Transverse colon (tissue), 4 donors: ENCODE measurements at regions not wholly inside any gene's neighbourhood (a gene's known extent, or its start where the extent isn't known, plus 50 kb on each side); places are given as distances from the start of the nearest gene placed in this dataset.
"Not testable (repeated sequence)": the region's sequence is repeated elsewhere in the genome, so short reads cannot be mapped to it uniquely, and the experiment has no call there.

Source experiments
- DNase-seq: peaks from one replicate; pipeline ENCODE4 v3.0.0-alpha.2; 2019
- H3K27ac ChIP-seq, 4 donors: fragments of 200-600 bp; sonication (generic); 2 replicates each; pipeline ENCODE4 v1.5.1; 2016 to 2018; ENCODE audit warnings: inconsistent platforms in 4 of 4
- H3K27me3 ChIP-seq: fragments of 200-600 bp; sonication (generic); 2 replicates; pipeline ENCODE4 v1.5.1; 2017; ENCODE audit warnings: inconsistent platforms
- H3K36me3 ChIP-seq, 4 donors: fragments of 200-600 bp; sonication (generic); 2 replicates each; pipeline ENCODE4 v1.5.1; 2017 to 2019; ENCODE audit warnings: inconsistent platforms in 4 of 4
- H3K4me1 ChIP-seq, 4 donors: fragments of 200-600 bp; sonication (generic); 2 replicates each; pipeline ENCODE4 v1.5.1; 2017 to 2020; ENCODE audit warnings: inconsistent platforms in 4 of 4
- H3K4me3 ChIP-seq, 4 donors: fragments of 200-600 bp; sonication (generic); 1 replicate in 1 of 4; 2 replicates in 3 of 4; pipeline versions ENCODE4 v1.5.1 to v1.6.1; 2017 to 2019; ENCODE audit warnings: inconsistent platforms in 4 of 4
- H3K9me3 ChIP-seq, 2 donors: fragments of 200-600 bp; sonication (generic); 2 replicates each; pipeline ENCODE4 v1.5.1; 2017 to 2019; ENCODE audit warnings: inconsistent platforms in 2 of 2
- CTCF ChIP-seq, 5 experiments: fragments of 200-600 bp in 3 of 5; fragments of 450-650 bp in 2 of 5; sonication (generic) in 3 of 5; IDR thresholded peaks; 1 replicate in 2 of 5; 2 replicates in 3 of 5; pipeline ENCODE4 v1.5.1; 2016 to 2017; ENCODE audit warnings: antibody characterized with exemption in 5 of 5, inconsistent platforms in 3 of 5, mild to moderate bottlenecking in 2 of 5, moderate library complexity in 1 of 5
- EP300 ChIP-seq: sonication (generic); formaldehyde crosslinking; IDR thresholded peaks from one replicate; pipeline ENCODE4 v1.6.1; 2017; ENCODE audit warnings: antibody characterized with exemption, low read depth
- POLR2A ChIP-seq: fragments of 450-650 bp; IDR thresholded peaks from one replicate; pipeline ENCODE4 v1.6.1; 2016; ENCODE audit warnings: antibody characterized with exemption, mild to moderate bottlenecking, moderate library complexity
- POLR2AphosphoS5 ChIP-seq, 3 donors: sonication (generic); formaldehyde crosslinking; IDR thresholded peaks; one replicate each; pipeline ENCODE4 v1.6.1; 2016; ENCODE audit warnings: antibody characterized with exemption in 3 of 3
- WGBS, 2 donors: methylation state at CpG; one replicate each; pipeline ENCODE4 v1.1.5; 2018; ENCODE audit warnings: low coverage in 1 of 2; 5-methylcytosine and 5-hydroxymethylcytosine counted together
- in situ Hi-C, 4 donors: fragments of 200-750 bp; cut with MboI; loops; one replicate each; pipeline versions ENCODE4 v1.15.0 to v1.15.1; 2017; ENCODE audit warnings: low sequenced_read_pairs in 3 of 4, low pct_ligation_motif_present in 1 of 4, low pct_unique_long_range_greater_than_20kb in 1 of 4
- intact Hi-C: fragments of 100-400 bp; cut with DNase I; formaldehyde crosslinking; loops from one replicate; pipeline ENCODE4 v1.15.1; 2023; ENCODE audit warnings: low total_unique reads

- intact Hi-C loops (no loop called here), in situ Hi-C loops (no loop called here)
- H3K9me3 ChIP-seq, result no peaks in the 10 kb centered on the region
- WGBS, 2 donors, result 29 to 38% methylated on average over 1 of the region's 1 CpG
- TF ChIP-seq EP300, result no peak
- no peak for TF ChIP-seq POLR2AphosphoS5 (IDR thresholded peaks at IDR 0.05)
- no peak for TF ChIP-seq POLR2A
- TF ChIP-seq CTCF (IDR thresholded peaks at IDR 0.05), result no peak
- H3K27ac ChIP-seq, result no peak overlapping the region
- no peaks in the 10 kb centered on the region for H3K4me1 ChIP-seq
- no peaks in the 10 kb centered on the region for H3K27me3 ChIP-seq
- no peak overlapping the region for H3K4me3 ChIP-seq
- H3K36me3 ChIP-seq, result no peaks in the 10 kb centered on the region
- no peak for DNase-seq
Measured at GRCh38 chr5:159802661-159803060, 113.6 kb upstream of the ADRA1B start.

- H3K36me3 ChIP-seq, result no peaks in the 10 kb centered on the region
- no peaks in the 10 kb centered on the region for H3K27me3 ChIP-seq
- intact Hi-C loops (no loop called here), in situ Hi-C loops (no loop called here)
- no peak overlapping the region for H3K4me3 ChIP-seq
- H3K27ac ChIP-seq, result no peak overlapping the region
- TF ChIP-seq EP300 (no peak), POLR2AphosphoS5 (IDR thresholded peaks at IDR 0.05) (no peak), POLR2A (no peak), CTCF (IDR thresholded peaks at IDR 0.05) (no peak)
- DNase-seq, result no peak
- 86 to 87% methylated on average over 1 of the region's 1 CpG for WGBS, 2 donors
- H3K4me1 ChIP-seq, result no peaks in the 10 kb centered on the region
- no peaks in the 10 kb centered on the region for H3K9me3 ChIP-seq
Measured at GRCh38 chr5:159804121-159804520, 112.2 kb upstream of the ADRA1B start.

GRCh38 chr5:159805021-159805420 is 111.3 kb upstream of the ADRA1B start:
- DNase-seq, result peak; percentile 17
- H3K27ac ChIP-seq, result no peak overlapping the region
- TF ChIP-seq POLR2A (no peak), CTCF (IDR thresholded peaks at IDR 0.05) (no peak), EP300 (no peak), POLR2AphosphoS5 (IDR thresholded peaks at IDR 0.05) (no peak)
- H3K9me3 ChIP-seq, result no peaks in the 10 kb centered on the region
- no peaks in the 10 kb centered on the region for H3K4me1 ChIP-seq
- H3K27me3 ChIP-seq, result no peaks in the 10 kb centered on the region
- in situ Hi-C loops (no loop called here), intact Hi-C loops (no loop called here)
- WGBS, 2 donors, result 70 to 92% methylated on average over 2 of the region's 2 CpGs
- H3K4me3 ChIP-seq, result no peak overlapping the region
- no peaks in the 10 kb centered on the region for H3K36me3 ChIP-seq

- H3K36me3 ChIP-seq, H3K4me3 ChIP-seq, DNase-seq, H3K4me1 ChIP-seq, in situ Hi-C loops, H3K27me3 ChIP-seq, H3K27ac ChIP-seq, H3K9me3 ChIP-seq, intact Hi-C loops: not testable (repeated sequence)
- 89 to 94% methylated on average over 3 of the region's 3 CpGs for WGBS, 2 donors
Measured at GRCh38 chr5:159807135-159807534, 109.1 kb upstream of the ADRA1B start.

GRCh38 chr5:159807586-159807985 is 108.7 kb upstream of the ADRA1B start:
- 86 to 89% methylated on average over 2 of the region's 2 CpGs for WGBS, 2 donors
- in situ Hi-C loops (no loop called here), intact Hi-C loops (no loop called here)
- H3K27ac ChIP-seq, result no peak overlapping the region
- H3K4me3 ChIP-seq, result no peak overlapping the region
- no peaks in the 10 kb centered on the region for H3K4me1 ChIP-seq
- no peaks in the 10 kb centered on the region for H3K27me3 ChIP-seq
- H3K36me3 ChIP-seq, result no peaks in the 10 kb centered on the region
- no peak for DNase-seq
- TF ChIP-seq POLR2A (no peak), POLR2AphosphoS5 (IDR thresholded peaks at IDR 0.05) (no peak), EP300 (no peak), CTCF (IDR thresholded peaks at IDR 0.05) (no peak)
- no peaks in the 10 kb centered on the region for H3K9me3 ChIP-seq
